Nephron (organoid): ENCODE measurements at regions not wholly inside any gene's neighbourhood (a gene's known extent, or its start where the extent isn't known, plus 50 kb on each side); places are given as distances from the start of the nearest gene placed in this dataset.

Experiments used
- H3K27ac Mint-ChIP-seq, 3 experiments: 2 replicates each; pipeline ENCODE4 v1.8.0; 2020; ENCODE audit warnings: mixed read lengths in 3 of 3, mild to moderate bottlenecking in 2 of 3, moderate library complexity in 1 of 3
- H3K27me3 Mint-ChIP-seq: 2 replicates; pipeline ENCODE4 v1.8.0; 2021; ENCODE audit warnings: low read depth, mild to moderate bottlenecking, moderate library complexity, mixed read lengths
- H3K36me3 Mint-ChIP-seq: 2 replicates; pipeline ENCODE4 v1.8.0; 2020; ENCODE audit warnings: low read depth, mixed read lengths
- H3K4me1 Mint-ChIP-seq: 2 replicates; pipeline ENCODE4 v1.8.0; 2020; ENCODE audit warnings: mixed read lengths
- H3K4me3 Mint-ChIP-seq, 3 experiments: 2 replicates each; pipeline ENCODE4 v1.8.0; 2020; ENCODE audit warnings: mild to moderate bottlenecking in 3 of 3, mixed read lengths in 3 of 3, moderate library complexity in 2 of 3
- H3K9me3 Mint-ChIP-seq: 2 replicates; pipeline ENCODE4 v1.8.0; 2020; ENCODE audit warnings: mixed read lengths
- CTCF ChIP-seq, 3 experiments: fragments of 200-600 bp; sonication (generic); IDR thresholded peaks; one replicate each; pipeline ENCODE4 v1.5.0; 2021; ENCODE audit warnings: antibody characterized with exemption in 3 of 3; ENCODE audit not compliant: unreplicated experiment in 3 of 3

GRCh38 chr13:111423168-111423785 is 102.8 kb downstream of the TEX29 start:
- no peaks in the 10 kb centered on the region for H3K9me3 Mint-ChIP-seq
- H3K4me1 Mint-ChIP-seq, result no peaks in the 10 kb centered on the region
- H3K27ac Mint-ChIP-seq, result no peak overlapping the region
- TF ChIP-seq CTCF (IDR thresholded peaks at IDR 0.05; ENCODE audit: unreplicated experiment in 3 of 3), result no peak
- H3K27me3 Mint-ChIP-seq, result peaks cover 9% of the 10 kb centered on the region
- no peaks in the 10 kb centered on the region for H3K36me3 Mint-ChIP-seq
- no peak overlapping the region for H3K4me3 Mint-ChIP-seq

- no peak overlapping the region for H3K27ac Mint-ChIP-seq
- H3K4me1 Mint-ChIP-seq, result no peaks in the 10 kb centered on the region
- H3K4me3 Mint-ChIP-seq, result no peak overlapping the region
- no peaks in the 10 kb centered on the region for H3K9me3 Mint-ChIP-seq
- H3K36me3 Mint-ChIP-seq, result no peaks in the 10 kb centered on the region
- H3K27me3 Mint-ChIP-seq, result peaks cover 9% of the 10 kb centered on the region
- TF ChIP-seq CTCF (IDR thresholded peaks at IDR 0.05; ENCODE audit: unreplicated experiment in 3 of 3), result no peak
These were observed 103.7 kb downstream of the TEX29 start for GRCh38 chr13:111424134-111424533.

GRCh38 chr13:111425326-111425725 is 104.9 kb downstream of the TEX29 start:
- H3K36me3 Mint-ChIP-seq, result no peaks in the 10 kb centered on the region
- TF ChIP-seq CTCF (IDR thresholded peaks at IDR 0.05; ENCODE audit: unreplicated experiment in 3 of 3), result no peak
- H3K27me3 Mint-ChIP-seq, result peaks cover 13% of the 10 kb centered on the region
- H3K9me3 Mint-ChIP-seq, result no peaks in the 10 kb centered on the region
- no peak overlapping the region for H3K4me3 Mint-ChIP-seq
- H3K4me1 Mint-ChIP-seq, result no peaks in the 10 kb centered on the region
- H3K27ac Mint-ChIP-seq, result no peak overlapping the region

- Mint-ChIP-seq H3K4me3 (peak overlapping the region in 2 of 3 experiments; percentile 29 to 40), H3K4me1 (no peaks in the 10 kb centered on the region), H3K27me3 (peaks cover 19% of the 10 kb centered on the region), H3K27ac (no peak overlapping the region), H3K9me3 (no peaks in the 10 kb centered on the region), H3K36me3 (no peaks in the 10 kb centered on the region)
- peak; percentile 54 to 68 (median 65) for TF ChIP-seq CTCF (IDR thresholded peaks at IDR 0.05; ENCODE audit: unreplicated experiment in 3 of 3)
These were observed 108.7 kb downstream of the TEX29 start for GRCh38 chr13:111429064-111429558.

GRCh38 chr13:111431206-111431605 is 110.8 kb downstream of the TEX29 start:
- no peaks in the 10 kb centered on the region for H3K4me1 Mint-ChIP-seq
- H3K27ac Mint-ChIP-seq, result no peak overlapping the region
- no peak overlapping the region for H3K4me3 Mint-ChIP-seq
- H3K9me3 Mint-ChIP-seq, result no peaks in the 10 kb centered on the region
- H3K27me3 Mint-ChIP-seq, result peaks cover 28% of the 10 kb centered on the region
- no peaks in the 10 kb centered on the region for H3K36me3 Mint-ChIP-seq
- no peak for TF ChIP-seq CTCF (IDR thresholded peaks at IDR 0.05; ENCODE audit: unreplicated experiment in 3 of 3)

- Mint-ChIP-seq H3K9me3 (no peaks in the 10 kb centered on the region), H3K4me1 (no peaks in the 10 kb centered on the region), H3K36me3 (no peaks in the 10 kb centered on the region), H3K4me3 (no peak overlapping the region), H3K27me3 (peaks cover 34% of the 10 kb centered on the region), H3K27ac (no peak overlapping the region)
- no peak for TF ChIP-seq CTCF (IDR thresholded peaks at IDR 0.05; ENCODE audit: unreplicated experiment in 3 of 3)
These were observed 114.2 kb downstream of the TEX29 start for GRCh38 chr13:111434578-111435159.
